ENCODE measurements at regions not wholly inside any gene's neighbourhood (a gene's known extent, or its start where the extent isn't known, plus 50 kb on each side); places are given as distances from the start of the nearest gene placed in this dataset.

DNA sequence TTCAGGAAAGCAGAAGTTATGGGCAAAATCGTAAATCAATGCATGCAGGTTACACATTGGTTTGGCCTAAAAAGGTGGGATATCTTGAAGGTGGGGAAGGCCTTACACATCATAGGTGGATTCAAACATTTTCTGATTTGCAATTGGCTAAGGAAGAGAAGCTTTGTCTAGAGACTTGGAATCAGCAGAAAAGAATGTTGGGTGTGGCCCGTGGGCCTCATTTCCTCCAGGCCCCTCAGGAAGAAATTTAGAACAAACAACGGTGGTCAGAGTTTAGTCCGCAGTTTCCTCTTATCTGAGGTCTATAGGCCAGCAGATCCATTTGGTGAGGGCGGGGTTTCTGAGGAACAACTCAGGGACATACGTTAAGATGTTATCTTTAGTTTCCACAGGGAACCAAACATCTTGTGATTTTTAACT lies 50.9 kb upstream of the AFF3 start:
- TF ChIP-seq, protein P1, sequence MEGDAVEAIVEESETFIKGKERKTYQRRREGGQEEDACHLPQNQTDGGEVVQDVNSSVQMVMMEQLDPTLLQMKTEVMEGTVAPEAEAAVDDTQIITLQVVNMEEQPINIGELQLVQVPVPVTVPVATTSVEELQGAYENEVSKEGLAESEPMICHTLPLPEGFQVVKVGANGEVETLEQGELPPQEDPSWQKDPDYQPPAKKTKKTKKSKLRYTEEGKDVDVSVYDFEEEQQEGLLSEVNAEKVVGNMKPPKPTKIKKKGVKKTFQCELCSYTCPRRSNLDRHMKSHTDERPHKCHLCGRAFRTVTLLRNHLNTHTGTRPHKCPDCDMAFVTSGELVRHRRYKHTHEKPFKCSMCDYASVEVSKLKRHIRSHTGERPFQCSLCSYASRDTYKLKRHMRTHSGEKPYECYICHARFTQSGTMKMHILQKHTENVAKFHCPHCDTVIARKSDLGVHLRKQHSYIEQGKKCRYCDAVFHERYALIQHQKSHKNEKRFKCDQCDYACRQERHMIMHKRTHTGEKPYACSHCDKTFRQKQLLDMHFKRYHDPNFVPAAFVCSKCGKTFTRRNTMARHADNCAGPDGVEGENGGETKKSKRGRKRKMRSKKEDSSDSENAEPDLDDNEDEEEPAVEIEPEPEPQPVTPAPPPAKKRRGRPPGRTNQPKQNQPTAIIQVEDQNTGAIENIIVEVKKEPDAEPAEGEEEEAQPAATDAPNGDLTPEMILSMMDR (CRISPR knock-in tag; IDR thresholded peaks at IDR 0.05) = no peak
- no peak for TF ChIP-seq NBN (conservative IDR thresholded peaks at IDR 0.05)
- TF ChIP-seq, protein P2, sequence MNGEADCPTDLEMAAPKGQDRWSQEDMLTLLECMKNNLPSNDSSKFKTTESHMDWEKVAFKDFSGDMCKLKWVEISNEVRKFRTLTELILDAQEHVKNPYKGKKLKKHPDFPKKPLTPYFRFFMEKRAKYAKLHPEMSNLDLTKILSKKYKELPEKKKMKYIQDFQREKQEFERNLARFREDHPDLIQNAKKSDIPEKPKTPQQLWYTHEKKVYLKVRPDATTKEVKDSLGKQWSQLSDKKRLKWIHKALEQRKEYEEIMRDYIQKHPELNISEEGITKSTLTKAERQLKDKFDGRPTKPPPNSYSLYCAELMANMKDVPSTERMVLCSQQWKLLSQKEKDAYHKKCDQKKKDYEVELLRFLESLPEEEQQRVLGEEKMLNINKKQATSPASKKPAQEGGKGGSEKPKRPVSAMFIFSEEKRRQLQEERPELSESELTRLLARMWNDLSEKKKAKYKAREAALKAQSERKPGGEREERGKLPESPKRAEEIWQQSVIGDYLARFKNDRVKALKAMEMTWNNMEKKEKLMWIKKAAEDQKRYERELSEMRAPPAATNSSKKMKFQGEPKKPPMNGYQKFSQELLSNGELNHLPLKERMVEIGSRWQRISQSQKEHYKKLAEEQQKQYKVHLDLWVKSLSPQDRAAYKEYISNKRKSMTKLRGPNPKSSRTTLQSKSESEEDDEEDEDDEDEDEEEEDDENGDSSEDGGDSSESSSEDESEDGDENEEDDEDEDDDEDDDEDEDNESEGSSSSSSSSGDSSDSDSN (CRISPR knock-in tag; IDR thresholded peaks at IDR 0.05) = no peak
- no peak for TF ChIP-seq ZKSCAN1 (IDR thresholded peaks at IDR 0.05; ENCODE audit: low read length)
- no peak for TF ChIP-seq ZSCAN9 (CRISPR knock-in tag; IDR thresholded peaks at IDR 0.05; ENCODE audit: borderline replicate concordance)
- no peak for TF ChIP-seq REPIN1 (CRISPR knock-in tag; IDR thresholded peaks at IDR 0.05; ENCODE audit: borderline replicate concordance, low read depth)
- TF ChIP-seq, protein P3, sequence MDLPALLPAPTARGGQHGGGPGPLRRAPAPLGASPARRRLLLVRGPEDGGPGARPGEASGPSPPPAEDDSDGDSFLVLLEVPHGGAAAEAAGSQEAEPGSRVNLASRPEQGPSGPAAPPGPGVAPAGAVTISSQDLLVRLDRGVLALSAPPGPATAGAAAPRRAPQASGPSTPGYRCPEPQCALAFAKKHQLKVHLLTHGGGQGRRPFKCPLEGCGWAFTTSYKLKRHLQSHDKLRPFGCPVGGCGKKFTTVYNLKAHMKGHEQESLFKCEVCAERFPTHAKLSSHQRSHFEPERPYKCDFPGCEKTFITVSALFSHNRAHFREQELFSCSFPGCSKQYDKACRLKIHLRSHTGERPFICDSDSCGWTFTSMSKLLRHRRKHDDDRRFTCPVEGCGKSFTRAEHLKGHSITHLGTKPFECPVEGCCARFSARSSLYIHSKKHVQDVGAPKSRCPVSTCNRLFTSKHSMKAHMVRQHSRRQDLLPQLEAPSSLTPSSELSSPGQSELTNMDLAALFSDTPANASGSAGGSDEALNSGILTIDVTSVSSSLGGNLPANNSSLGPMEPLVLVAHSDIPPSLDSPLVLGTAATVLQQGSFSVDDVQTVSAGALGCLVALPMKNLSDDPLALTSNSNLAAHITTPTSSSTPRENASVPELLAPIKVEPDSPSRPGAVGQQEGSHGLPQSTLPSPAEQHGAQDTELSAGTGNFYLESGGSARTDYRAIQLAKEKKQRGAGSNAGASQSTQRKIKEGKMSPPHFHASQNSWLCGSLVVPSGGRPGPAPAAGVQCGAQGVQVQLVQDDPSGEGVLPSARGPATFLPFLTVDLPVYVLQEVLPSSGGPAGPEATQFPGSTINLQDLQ (CRISPR knock-in tag; IDR thresholded peaks at IDR 0.05) = no peak

Measured in HepG2 (cell line).